Astrocyte (in vitro differentiated cells and primary cell): ENCODE measurements at regions not wholly inside any gene's neighbourhood (a gene's known extent, or its start where the extent isn't known, plus 50 kb on each side); places are given as distances from the start of the nearest gene placed in this dataset.

ENCODE experiments used
- DNase-seq: peaks from one replicate; pipeline ENCODE4 v3.0.0-alpha.2; 2010; ENCODE audit warnings: low read depth
- FAIRE-seq: peaks from 2 replicates; lab custom pipeline; 2011; peaks lifted over from hg19 to GRCh38; lab: Jason Lieb, UNC
- H2AFZ ChIP-seq: 2 replicates; pipeline ENCODE4 v1.6.0; 2012; ENCODE audit warnings: low read depth, low read length, inconsistent platforms
- H3K27ac ChIP-seq: 2 replicates; pipeline ENCODE4 v1.5.1; 2011; ENCODE audit warnings: low read depth, low read length, inconsistent platforms
- H3K27me3 ChIP-seq: 2 replicates; pipeline ENCODE4 v1.6.0; 2011; ENCODE audit warnings: low read length, inconsistent platforms; ENCODE audit not compliant: insufficient read depth
- H3K36me3 ChIP-seq: 2 replicates; pipeline ENCODE4 v1.5.1; 2011; ENCODE audit warnings: low read length, inconsistent platforms; ENCODE audit not compliant: insufficient read depth
- H3K4me1 ChIP-seq: 2 replicates; pipeline ENCODE4 v1.5.1; 2011; ENCODE audit warnings: low read length, inconsistent platforms; ENCODE audit not compliant: insufficient read depth
- H3K4me2 ChIP-seq: 2 replicates; pipeline ENCODE4 v1.6.0; 2012; ENCODE audit warnings: low read length, inconsistent platforms
- H3K4me3 ChIP-seq: 2 replicates; pipeline ENCODE4 v1.5.1; 2011; ENCODE audit warnings: low read depth, mild to moderate bottlenecking, low read length, inconsistent platforms; ENCODE audit not compliant: insufficient read depth
- H3K79me2 ChIP-seq: 2 replicates; pipeline ENCODE4 v1.6.0; 2012; ENCODE audit warnings: mild to moderate bottlenecking, low read length, inconsistent platforms; ENCODE audit not compliant: insufficient read depth
- H3K9ac ChIP-seq: 2 replicates; pipeline ENCODE4 v1.6.0; 2012; ENCODE audit warnings: mild to moderate bottlenecking, low read length, inconsistent platforms
- H3K9me3 ChIP-seq: 2 replicates; pipeline ENCODE4 v1.5.1; 2012; ENCODE audit warnings: low read depth, mild to moderate bottlenecking, low read length, inconsistent platforms; ENCODE audit not compliant: insufficient read depth
- H4K20me1 ChIP-seq: 2 replicates; pipeline ENCODE4 v1.6.0; 2012; ENCODE audit warnings: low read length, inconsistent platforms; ENCODE audit not compliant: insufficient read depth
- H3K27ac Mint-ChIP-seq: one replicate; pipeline ENCODE4 v1.8.0; 2021; ENCODE audit warnings: mild to moderate bottlenecking, mixed read lengths; ENCODE audit not compliant: unreplicated experiment
- H3K27me3 Mint-ChIP-seq: one replicate; pipeline ENCODE4 v1.8.0; 2021; ENCODE audit warnings: low read depth, mixed read lengths; ENCODE audit not compliant: unreplicated experiment
- H3K36me3 Mint-ChIP-seq: one replicate; pipeline ENCODE4 v1.8.0; 2021; ENCODE audit warnings: low read depth, mixed read lengths; ENCODE audit not compliant: unreplicated experiment
- H3K4me1 Mint-ChIP-seq: one replicate; pipeline ENCODE4 v1.8.0; 2021; ENCODE audit warnings: low read depth, mixed read lengths; ENCODE audit not compliant: unreplicated experiment
- H3K4me3 Mint-ChIP-seq: one replicate; pipeline ENCODE4 v1.8.0; 2021; ENCODE audit warnings: mild to moderate bottlenecking, moderate library complexity, mixed read lengths; ENCODE audit not compliant: unreplicated experiment
- H3K9me3 Mint-ChIP-seq: one replicate; pipeline ENCODE4 v1.8.0; 2021; ENCODE audit warnings: mild to moderate bottlenecking, mixed read lengths; ENCODE audit not compliant: unreplicated experiment
- EZH2 ChIP-seq: IDR thresholded peaks from 2 replicates; pipeline ENCODE4 v1.6.1; 2012; ENCODE audit warnings: mild to moderate bottlenecking, low read length, inconsistent platforms; ENCODE audit not compliant: insufficient read depth
- TF ChIP-seq, protein P1 (sequence below): IDR thresholded peaks from 2 replicates; pipeline ENCODE4 v1.5.1; 2011; ENCODE audit warnings: low read depth, mild to moderate bottlenecking, inconsistent platforms, low read length, moderate library complexity; ENCODE audit not compliant: insufficient read depth

DNA sequence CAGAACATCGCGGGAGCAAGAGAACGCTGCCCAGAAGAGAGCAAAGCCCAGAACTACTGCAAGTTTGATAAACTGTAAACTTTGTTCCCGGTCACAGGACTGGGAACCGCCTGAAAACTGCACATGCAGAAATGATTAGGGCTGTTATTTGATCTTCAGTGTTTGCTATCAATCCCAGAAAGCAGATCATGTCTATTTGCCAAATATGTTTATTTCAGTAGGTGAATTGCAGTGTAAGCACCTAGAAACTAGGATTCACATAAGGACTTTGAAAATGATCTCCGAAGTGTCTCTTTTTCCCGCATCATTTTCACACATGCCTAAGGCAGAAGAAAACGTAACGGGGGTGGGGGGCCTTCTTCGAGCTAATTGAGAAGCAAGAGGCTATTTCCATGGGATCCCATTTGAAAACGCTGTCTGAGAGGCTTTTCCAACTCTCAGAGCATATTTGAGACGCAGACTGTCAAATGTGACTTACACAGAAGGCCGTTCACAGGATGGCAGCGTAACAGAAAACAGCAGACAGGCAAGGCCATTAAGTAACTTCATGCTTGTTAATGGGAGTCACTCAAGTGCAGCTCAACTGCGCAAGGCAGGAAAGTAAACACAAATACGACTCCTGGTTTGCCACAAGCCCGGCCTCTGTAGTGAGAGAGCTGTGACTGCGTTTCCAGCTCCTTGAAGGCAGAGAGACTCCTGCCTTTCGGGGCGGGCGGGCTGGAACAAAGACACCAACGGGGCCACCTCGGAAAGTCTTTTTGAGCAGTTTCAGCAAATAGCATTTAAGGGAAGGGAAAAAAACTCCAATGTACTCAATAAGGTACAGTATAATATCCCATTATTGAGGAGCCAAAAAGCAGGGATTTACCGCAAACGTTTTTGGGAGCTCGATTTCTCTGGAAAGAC, 144.7 kb upstream of the ZNF217 start:
- no peak for TF ChIP-seq EZH2
- TF ChIP-seq, protein P1, sequence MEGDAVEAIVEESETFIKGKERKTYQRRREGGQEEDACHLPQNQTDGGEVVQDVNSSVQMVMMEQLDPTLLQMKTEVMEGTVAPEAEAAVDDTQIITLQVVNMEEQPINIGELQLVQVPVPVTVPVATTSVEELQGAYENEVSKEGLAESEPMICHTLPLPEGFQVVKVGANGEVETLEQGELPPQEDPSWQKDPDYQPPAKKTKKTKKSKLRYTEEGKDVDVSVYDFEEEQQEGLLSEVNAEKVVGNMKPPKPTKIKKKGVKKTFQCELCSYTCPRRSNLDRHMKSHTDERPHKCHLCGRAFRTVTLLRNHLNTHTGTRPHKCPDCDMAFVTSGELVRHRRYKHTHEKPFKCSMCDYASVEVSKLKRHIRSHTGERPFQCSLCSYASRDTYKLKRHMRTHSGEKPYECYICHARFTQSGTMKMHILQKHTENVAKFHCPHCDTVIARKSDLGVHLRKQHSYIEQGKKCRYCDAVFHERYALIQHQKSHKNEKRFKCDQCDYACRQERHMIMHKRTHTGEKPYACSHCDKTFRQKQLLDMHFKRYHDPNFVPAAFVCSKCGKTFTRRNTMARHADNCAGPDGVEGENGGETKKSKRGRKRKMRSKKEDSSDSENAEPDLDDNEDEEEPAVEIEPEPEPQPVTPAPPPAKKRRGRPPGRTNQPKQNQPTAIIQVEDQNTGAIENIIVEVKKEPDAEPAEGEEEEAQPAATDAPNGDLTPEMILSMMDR = no peak
- H3K9me3 Mint-ChIP-seq = no peaks in the 10 kb centered on the region
- no peak for FAIRE-seq
- DNase-seq = peak; percentile 86
- H3K4me1 Mint-ChIP-seq = peaks cover 68% of the 10 kb centered on the region
- H3K36me3 ChIP-seq = no peaks in the 10 kb centered on the region
- H3K27me3 ChIP-seq = no peaks in the 10 kb centered on the region
- no peaks in the 10 kb centered on the region for H3K36me3 Mint-ChIP-seq
- peak overlapping the region; percentile 88 for H3K27ac ChIP-seq
- H3K9ac ChIP-seq = peak overlapping the region; percentile 84
- peak overlapping the region; percentile 72 for H3K4me3 Mint-ChIP-seq
- peak overlapping the region; percentile 82 for H3K4me2 ChIP-seq
- H3K4me1 ChIP-seq = peaks cover 61% of the 10 kb centered on the region
- peak overlapping the region; percentile 69 for H2AFZ ChIP-seq
- H3K4me3 ChIP-seq = peak overlapping the region; percentile 17
- peak overlapping the region; percentile 99 for H3K27ac Mint-ChIP-seq
- H4K20me1 ChIP-seq = no peaks in the 10 kb centered on the region
- H3K9me3 ChIP-seq = no peaks in the 10 kb centered on the region
- H3K27me3 Mint-ChIP-seq = no peaks in the 10 kb centered on the region
- H3K79me2 ChIP-seq = no peaks in the 10 kb centered on the region

DNA sequence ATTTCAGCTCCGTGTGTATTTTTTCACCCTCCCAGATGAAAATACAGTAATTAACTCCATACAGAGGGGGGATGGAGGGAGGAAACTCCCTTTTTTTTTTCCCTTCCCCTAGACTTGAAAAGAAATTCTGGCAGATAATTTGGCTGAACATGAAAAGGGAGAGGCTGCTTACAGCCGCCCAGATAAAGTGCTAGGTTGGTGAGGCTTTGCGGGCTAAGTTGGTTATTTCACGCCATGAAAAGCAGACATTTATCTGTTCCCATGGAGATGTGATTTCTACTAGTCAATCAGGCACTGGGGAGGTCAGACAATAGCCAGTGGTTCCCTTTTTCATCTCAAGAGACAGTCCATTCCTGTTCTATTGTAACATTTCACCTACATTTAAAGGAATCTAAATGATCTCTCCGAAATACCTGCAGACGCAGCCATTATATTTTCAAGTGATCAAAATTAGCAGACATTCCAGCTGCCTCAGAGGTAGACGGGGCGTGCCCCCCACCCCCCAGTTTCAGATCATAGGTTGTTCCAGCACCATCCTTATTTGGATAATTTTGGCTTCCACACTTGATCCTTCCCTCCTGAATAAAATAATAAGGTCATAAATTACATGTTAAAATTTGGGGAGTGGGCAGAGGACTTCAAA, 143.9 kb upstream of the ZNF217 start:
- Histone ChIP-seq H3K9me3 (no peaks in the 10 kb centered on the region), H3K4me2 (peak overlapping the region; percentile 82), H3K79me2 (no peaks in the 10 kb centered on the region), H3K9ac (peak overlapping the region; percentile 84), H3K4me1 (peaks cover 61% of the 10 kb centered on the region), H4K20me1 (no peaks in the 10 kb centered on the region), H2AFZ (peak overlapping the region; percentile 69), H3K27me3 (no peaks in the 10 kb centered on the region), H3K4me3 (no peak overlapping the region), H3K36me3 (no peaks in the 10 kb centered on the region), H3K27ac (peak overlapping the region; percentile 88)
- Mint-ChIP-seq H3K36me3 (no peaks in the 10 kb centered on the region), H3K27ac (peak overlapping the region; percentile 99), H3K27me3 (no peaks in the 10 kb centered on the region), H3K4me1 (peaks cover 68% of the 10 kb centered on the region), H3K4me3 (no peak overlapping the region), H3K9me3 (peaks cover 3% of the 10 kb centered on the region)
- DNase-seq (peak; percentile 36), FAIRE-seq (no peak)
- no peak for TF ChIP-seq EZH2
- TF ChIP-seq, protein P1 = no peak
